CD4-positive, alpha-beta T cell treated with Interleukin-6 for 4 hours (primary cell): ENCODE measurements at regions not wholly inside any gene's neighbourhood (a gene's known extent, or its start where the extent isn't known, plus 50 kb on each side); places are given as distances from the start of the nearest gene placed in this dataset.
"Not testable (repeated sequence)": the region's sequence is repeated elsewhere in the genome, so short reads cannot be mapped to it uniquely, and the experiment has no call there.

Source experiments
- DNase-seq: peaks from one replicate; pipeline ENCODE4 v3.0.0-alpha.2; 2020; ENCODE audit warnings: mixed read lengths

DNA sequence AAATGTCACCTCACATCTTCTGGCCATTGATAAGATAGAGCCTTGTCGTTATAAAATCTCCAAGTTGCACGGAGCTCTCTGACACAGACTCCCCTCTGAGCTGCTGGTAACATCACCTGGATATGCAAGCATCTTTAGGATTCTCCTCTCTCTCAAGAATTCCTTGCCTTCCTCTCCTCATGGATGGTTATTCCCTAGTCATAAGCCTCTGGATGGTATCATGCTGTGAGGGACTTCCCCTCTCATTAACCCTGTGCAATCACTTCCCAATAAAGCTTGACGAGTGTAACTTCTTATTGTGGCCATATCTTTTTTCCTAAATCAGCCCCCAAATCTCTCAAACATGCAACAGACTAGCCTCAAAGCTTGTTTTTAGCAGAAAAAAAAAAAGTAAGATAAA, 1057.0 kb upstream of the SLIT2 start:
- no peak for DNase-seq

DNA sequence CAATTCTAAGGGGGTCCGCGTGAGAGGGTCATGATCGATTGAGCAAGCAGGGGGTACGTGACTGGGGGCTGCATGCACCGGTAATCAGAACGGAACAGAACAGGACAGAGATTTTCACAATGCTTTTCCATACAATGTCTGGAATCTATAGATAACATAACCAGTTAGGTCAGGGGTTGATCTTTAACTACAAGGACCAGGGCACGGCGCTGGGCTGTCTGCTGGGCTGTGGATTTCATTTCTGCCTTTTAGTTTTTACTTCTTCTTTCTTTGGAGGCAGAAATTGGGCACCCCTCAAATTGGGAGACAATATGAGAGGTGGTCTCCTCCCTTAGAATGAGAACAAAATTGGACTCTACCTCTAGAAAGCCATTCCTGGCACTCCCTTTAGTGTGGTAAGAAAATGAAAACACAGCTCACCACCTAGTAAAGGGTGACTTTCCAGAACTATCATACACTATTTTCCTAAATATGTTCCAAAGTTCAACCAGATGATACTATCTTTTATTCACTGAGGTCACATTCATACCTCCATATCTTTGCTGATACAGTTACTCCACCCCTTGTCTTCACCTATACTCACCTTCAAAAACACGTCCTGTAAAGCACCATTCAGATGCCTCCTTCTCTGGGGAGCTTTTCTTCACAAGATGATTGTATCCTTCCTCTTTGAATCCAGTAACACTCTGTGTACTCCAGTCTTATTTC, 1058.3 kb upstream of the SLIT2 start:
- DNase-seq, result no peak

- no peak for DNase-seq
Observed at GRCh38 chr4:19191979-19192650, 1059.6 kb upstream of the SLIT2 start.

DNA sequence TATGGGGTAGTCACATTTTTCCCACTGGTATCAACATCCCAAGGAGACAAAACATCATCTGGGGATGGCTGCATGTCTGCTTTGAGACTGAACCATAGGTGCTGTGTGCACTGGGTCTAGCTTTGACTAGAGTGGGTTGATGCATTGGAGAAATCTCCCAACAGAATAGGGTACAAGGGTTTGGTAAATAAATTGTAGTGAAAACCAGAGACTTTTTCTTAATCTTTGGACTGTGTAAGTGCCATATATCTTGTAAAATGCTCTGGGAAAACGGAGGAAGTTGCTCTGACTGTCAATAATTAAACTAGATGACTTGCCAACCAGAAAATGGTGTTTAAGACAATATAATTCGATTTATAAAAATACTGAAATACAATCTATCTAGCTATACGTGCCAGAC, 1064.0 kb upstream of the SLIT2 start:
- no peak for DNase-seq

DNA sequence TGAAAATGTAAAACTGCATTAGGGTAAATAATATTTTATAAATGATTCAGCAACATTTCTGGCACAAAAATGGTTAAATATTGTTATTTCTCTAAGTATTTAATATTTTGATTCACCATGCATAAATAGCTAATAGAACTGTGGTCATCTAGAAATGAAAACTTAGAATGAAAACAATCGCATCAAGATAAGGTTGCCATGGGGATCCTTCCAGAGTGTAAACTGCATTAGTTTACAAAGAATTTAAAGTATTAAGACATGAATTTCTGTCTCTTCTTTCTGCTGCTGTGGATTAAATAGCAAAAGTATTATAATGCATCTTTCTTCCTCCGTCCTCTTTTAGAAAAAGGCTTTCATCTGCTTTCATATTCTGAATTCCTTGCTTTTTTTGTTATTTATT, 1064.6 kb upstream of the SLIT2 start:
- no peak for DNase-seq

DNA sequence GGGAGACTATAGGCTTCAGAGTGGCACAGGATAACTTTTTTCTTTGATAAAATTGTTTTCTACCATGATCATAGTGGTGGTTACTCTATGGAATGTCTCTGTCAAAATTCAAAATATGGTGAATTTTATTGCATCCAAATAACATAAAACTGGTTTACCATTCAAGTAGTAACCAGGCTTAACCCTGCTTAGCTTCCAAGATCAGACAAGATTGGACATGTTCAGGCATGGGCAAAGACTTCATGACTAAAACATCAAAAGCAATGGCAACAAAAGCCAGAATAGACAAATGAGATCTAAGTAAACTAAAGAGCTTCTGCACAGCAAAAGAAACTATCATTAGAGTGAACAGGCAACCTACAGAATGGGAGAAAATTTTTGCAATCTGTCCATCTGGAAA, 1070.1 kb upstream of the SLIT2 start:
- DNase-seq, result not testable (repeated sequence)

- no peak for DNase-seq
Observed at GRCh38 chr4:19178835-19179234, 1072.9 kb upstream of the SLIT2 start.

- no peak for DNase-seq
Observed at GRCh38 chr4:19177616-19178015, 1074.1 kb upstream of the SLIT2 start.

- DNase-seq, result no peak
Observed at GRCh38 chr4:19171832-19172231, 1079.9 kb upstream of the SLIT2 start.

GRCh38 chr4:19167311-19167710, 1084.4 kb upstream of the SLIT2 start:
- no peak for DNase-seq

DNA sequence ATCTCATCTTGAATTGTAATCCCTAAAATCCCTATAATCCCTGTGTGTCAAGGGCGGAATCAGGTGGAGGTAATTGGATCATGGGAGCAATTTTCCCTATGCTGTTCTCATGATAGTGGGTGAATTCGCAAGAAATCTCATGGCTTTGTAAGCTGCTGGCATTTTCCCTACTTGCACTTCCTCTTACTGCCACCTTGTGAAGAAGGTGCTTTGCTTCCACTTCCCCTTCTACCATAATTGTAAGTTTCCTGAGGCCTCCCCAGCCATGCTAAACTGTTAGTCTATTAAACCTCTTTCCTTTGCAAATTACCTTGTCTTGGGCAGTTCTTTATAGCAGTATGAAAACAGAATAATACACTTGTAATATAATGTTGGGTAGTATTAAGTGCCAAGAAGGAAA, 1087.4 kb upstream of the SLIT2 start:
- DNase-seq, result no peak

- no peak for DNase-seq
Observed at GRCh38 chr4:19159874-19160273, 1091.8 kb upstream of the SLIT2 start.

DNA sequence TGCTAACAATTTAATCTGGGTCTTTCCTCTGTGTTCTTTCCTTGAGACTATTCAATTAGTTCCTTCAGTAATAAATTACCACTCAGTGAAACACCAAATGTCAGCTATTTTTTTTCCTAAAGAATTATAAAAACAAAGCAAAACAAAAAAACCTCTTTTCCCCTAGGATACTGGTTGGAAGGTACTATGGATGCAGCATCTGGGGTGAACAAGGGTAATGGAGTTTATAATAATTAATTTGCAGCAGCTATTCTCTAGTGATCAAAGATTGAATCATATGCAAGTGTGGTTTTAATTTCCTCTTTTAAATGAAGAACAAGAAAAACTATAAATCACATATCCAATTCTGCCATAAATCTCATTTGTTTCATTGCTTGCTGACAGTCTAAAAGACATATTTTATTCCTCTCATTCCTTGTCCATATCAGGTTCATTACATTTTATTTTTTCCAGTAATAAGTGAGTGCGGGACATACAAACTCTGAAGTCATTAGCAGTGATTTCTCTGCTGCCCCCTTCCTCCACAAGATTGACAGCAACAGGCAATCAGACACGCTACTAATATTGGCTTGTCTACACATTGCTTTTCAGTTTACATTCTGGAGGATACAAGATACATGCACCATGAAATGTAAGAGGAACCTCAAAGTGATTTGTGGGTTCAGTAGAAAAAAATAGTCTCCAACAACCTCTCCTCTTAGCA, 1093.4 kb upstream of the SLIT2 start:
- no peak for DNase-seq

- no peak for DNase-seq
Observed at GRCh38 chr4:19156786-19157185, 1094.9 kb upstream of the SLIT2 start.

- no peak for DNase-seq
Observed at GRCh38 chr4:19155568-19155967, 1096.1 kb upstream of the SLIT2 start.

DNA sequence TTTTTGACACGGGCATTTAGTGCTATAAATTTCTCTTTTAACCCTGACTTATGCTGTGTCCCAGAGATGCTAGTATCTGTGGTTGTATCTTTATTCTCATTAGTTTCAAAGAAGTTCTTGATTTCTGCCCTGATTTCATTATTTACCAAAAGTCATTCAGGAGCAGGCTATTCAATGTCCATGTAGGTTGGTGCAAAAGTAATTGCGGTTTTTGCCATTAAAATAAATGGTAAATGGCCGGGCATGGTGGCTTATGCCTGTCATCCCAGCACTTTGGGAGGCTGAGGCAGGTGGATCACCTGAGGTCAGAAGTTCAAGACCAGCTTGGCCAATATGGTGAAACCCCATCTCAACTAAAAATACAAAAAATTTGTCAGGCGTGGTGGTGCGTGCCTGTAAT, 1097.4 kb upstream of the SLIT2 start:
- DNase-seq, result not testable (repeated sequence)

- no peak for DNase-seq
Observed at GRCh38 chr4:19152264-19152663, 1099.4 kb upstream of the SLIT2 start.

- no peak for DNase-seq
Observed at GRCh38 chr4:19151684-19152083, 1100.0 kb upstream of the SLIT2 start.

DNA sequence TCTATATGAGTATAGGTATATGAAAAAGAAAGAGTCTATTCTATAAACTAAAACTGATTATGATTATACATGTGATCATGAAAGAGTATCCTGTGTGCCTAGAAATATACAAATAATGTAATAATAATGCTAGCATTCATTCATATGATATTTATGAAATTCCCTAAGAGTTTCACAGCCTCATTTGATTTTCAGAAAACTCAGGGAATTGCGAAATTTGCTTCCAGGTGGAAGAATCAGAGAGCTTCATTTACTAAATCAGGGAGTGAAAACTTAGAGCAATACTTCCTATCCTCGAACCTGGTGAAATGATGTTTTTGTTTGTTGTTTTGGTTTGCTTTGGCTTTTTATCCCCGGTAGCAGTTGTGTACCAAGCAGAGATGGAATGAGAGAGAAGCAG, 1105.7 kb upstream of the SLIT2 start:
- no peak for DNase-seq

DNA sequence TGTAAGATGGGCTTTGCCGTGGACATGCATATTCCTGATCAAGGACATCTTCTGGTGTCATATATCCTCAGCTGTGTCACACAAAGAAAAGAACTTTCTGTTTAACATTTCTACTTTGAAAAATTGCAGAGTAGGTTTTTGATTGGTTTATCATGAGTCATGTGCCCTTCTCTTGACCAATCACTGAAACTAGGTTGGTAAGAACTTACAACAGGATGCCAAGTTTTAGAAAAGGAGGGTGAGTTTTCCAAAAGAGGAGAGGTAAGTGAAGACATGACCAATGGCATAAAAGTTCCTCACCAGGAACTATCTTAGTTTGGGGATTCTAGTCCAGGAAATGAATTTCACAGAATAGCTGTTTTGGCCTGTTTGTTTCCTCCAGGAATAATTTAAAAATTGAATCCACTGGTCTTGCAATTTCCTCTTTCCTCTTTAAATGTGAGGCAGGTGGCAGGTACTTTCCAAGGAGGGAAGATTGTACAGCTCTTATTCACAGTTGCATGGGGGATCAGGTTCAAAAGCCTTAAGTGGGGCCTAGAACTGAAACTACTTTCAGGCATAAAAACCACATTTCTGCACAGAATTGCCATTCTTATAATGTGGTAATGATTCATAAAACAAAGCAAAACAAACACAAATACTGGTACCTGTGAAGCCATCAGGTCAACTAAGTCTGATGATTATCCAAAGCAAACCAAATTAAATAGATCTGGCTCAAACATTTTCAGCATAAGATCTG, 1114.5 kb upstream of the LCORL start:
- DNase-seq, result no peak

DNA sequence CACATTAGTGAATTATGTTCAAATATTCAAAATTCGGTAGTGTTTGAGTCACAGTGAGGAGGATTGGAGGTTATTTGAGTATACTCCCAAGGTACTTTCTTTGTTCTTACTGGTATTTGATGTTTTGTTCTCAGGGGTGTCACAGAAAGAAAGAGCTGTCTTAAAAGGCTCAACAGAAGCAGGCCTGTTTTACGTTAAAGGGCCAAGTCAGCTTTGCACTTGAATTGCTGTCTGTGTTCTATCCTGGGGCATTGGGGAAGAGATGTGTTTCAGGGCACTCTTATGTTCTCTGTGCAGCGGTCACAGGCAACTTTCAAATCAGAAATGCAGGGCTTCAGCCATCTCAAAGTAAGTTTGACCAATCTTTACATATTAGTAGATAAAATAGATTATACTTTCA, 1113.1 kb upstream of the LCORL start:
- DNase-seq, result no peak

- no peak for DNase-seq
Observed at GRCh38 chr4:19133315-19133714, 1111.8 kb upstream of the LCORL start.

- DNase-seq, result no peak
Observed at GRCh38 chr4:19130866-19131265, 1109.3 kb upstream of the LCORL start.

DNA sequence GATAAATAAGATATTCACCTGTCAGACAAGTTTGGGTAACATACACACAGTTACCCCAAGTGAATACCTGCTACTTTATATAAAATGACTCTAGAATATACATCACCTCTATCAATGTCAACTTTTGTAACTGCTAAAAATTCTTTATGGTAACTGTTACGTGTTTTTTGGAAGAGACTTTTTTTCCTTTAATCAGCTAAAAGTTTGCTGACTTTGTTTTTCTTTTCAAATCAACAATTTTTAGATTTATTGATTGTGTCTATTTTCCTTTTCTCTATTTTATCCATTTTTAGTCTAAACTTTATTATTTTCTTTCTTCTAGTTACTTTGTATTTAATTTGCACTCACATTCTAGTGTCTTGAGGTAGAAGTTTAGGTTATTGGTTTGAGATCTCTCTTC, 1106.6 kb upstream of the LCORL start:
- DNase-seq, result no peak
